ENCODE measurements at regions not wholly inside any gene's neighbourhood (a gene's known extent, or its start where the extent isn't known, plus 50 kb on each side); places are given as distances from the start of the nearest gene placed in this dataset.
"Not testable (repeated sequence)": the region's sequence is repeated elsewhere in the genome, so short reads cannot be mapped to it uniquely, and the experiment has no call there.

DNA sequence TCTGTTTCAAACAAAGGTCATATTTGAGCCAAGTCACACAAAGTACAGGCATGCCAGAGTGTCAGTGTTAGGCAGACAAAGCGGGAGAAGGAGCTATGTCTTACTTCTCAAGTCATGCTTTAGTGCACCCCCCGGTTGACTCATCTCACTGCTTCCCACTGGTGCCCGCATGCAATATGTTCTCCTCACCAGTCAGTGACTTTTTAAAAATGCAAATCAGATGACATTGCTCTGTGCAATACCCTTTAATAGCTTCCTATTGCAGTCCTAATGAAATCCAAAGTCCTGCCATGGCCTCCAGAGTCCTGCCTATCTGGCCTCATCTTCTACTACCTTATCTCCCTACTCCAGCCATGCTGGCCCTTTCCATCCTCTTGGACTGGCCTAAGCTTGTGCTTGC lies 429.1 kb downstream of the ACTR3B start:
- H3K9me3 Mint-ChIP-seq (ENCODE audit: insufficient read depth): no peaks in the 10 kb centered on the region
- ATAC-seq (no peak), DNase-seq (no peak)
- H3K4me3 Mint-ChIP-seq: no peak overlapping the region
- CTCF ChIA-PET: no interaction called here
- H3K4me1 Mint-ChIP-seq (ENCODE audit: low read depth): no peaks in the 10 kb centered on the region
- no peak overlapping the region for H3K27ac Mint-ChIP-seq
- POLR2A ChIA-PET: no interaction called here
- no peaks in the 10 kb centered on the region for H3K27me3 Mint-ChIP-seq (ENCODE audit: low read depth)
- no peaks in the 10 kb centered on the region for H3K36me3 Mint-ChIP-seq (ENCODE audit: low read depth)

DNA sequence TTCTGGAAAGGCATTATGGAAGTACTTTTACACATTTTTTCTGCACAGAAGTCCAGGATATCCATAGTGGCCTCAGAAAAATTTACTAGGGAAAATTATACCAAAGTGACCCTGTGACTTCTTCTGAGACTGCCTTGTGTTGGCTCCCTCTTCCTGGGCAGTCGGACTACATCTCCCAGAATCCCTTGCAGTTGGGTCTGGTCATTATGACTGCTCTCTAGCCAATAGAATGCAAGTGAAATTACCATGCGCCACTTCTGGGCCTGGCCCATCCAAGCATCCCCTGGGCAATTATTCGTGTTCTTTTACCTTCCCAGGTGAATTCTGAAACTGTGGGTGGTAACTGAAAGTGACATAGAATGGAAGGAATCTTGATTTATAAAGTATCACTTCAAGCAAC lies 430.9 kb downstream of the ACTR3B start:
- Mint-ChIP-seq H3K9me3 (ENCODE audit: insufficient read depth) (no peaks in the 10 kb centered on the region), H3K36me3 (ENCODE audit: low read depth) (no peaks in the 10 kb centered on the region), H3K4me1 (ENCODE audit: low read depth) (no peaks in the 10 kb centered on the region), H3K4me3 (no peak overlapping the region), H3K27me3 (ENCODE audit: low read depth) (no peaks in the 10 kb centered on the region), H3K27ac (no peak overlapping the region)
- POLR2A ChIA-PET: no interaction called here
- ATAC-seq (no peak), DNase-seq (no peak)
- CTCF ChIA-PET: no interaction called here

DNA sequence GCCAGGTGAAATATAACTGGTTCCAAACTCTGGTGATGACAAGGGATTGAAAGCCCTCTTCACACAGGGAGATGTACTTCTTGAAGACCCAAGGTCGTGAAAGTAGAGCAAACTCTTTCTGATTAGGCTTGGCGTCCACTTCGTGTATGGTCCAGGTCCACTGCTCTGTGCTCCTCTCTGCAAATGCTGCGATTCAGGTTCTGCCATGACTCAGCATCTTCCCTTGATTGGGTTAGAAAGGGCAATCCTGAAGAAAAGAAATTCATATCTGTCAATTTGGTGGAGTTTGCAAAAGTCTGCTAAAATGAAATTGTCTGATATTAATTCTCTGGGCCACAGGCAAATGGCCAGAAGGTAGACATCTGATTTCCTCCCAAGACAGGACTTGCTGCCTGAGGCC lies 431.4 kb downstream of the ACTR3B start:
- Mint-ChIP-seq H3K27ac (no peak overlapping the region), H3K27me3 (ENCODE audit: low read depth) (no peaks in the 10 kb centered on the region), H3K36me3 (ENCODE audit: low read depth) (no peaks in the 10 kb centered on the region), H3K9me3 (ENCODE audit: insufficient read depth) (no peaks in the 10 kb centered on the region), H3K4me1 (ENCODE audit: low read depth) (no peaks in the 10 kb centered on the region), H3K4me3 (no peak overlapping the region)
- POLR2A ChIA-PET: no interaction called here
- CTCF ChIA-PET: no interaction called here
- DNase-seq: no peak
- ATAC-seq: no peak

DNA sequence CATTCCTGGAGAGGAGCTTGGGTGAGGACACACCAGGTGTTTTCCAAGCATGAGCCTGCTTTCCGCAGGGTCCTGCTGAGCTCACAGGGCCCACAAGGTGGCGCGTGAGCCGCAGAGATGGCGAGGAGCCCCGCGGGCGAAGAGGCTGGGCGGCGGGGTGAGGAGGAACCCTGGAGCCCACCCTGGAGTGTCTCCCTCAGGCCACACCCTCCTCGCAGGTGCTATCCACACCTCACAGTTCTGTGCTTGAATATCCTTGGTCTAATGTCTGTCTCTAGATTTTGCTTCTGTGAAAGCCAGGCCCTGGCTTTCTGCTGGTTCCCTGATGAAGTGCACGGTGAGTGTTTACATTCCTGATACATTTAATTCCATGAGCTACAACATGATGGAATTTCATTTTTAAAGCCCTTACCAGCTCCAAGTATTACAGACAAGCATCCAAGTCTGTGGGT lies 433.6 kb downstream of the ACTR3B start:
- ATAC-seq: no peak
- ChIA-PET POLR2A (no interaction called here), CTCF (interaction anchor here (1.1 kb wide), 1 partner anchor 238 kb away, joined by 3 read pairs; no protein-coding TSS in a partner anchor)
- DNase-seq: peak; percentile 20
- Mint-ChIP-seq H3K27me3 (ENCODE audit: low read depth) (no peaks in the 10 kb centered on the region), H3K27ac (no peak overlapping the region), H3K4me3 (no peak overlapping the region), H3K36me3 (ENCODE audit: low read depth) (no peaks in the 10 kb centered on the region), H3K9me3 (ENCODE audit: insufficient read depth) (no peaks in the 10 kb centered on the region), H3K4me1 (ENCODE audit: low read depth) (no peaks in the 10 kb centered on the region)

DNA sequence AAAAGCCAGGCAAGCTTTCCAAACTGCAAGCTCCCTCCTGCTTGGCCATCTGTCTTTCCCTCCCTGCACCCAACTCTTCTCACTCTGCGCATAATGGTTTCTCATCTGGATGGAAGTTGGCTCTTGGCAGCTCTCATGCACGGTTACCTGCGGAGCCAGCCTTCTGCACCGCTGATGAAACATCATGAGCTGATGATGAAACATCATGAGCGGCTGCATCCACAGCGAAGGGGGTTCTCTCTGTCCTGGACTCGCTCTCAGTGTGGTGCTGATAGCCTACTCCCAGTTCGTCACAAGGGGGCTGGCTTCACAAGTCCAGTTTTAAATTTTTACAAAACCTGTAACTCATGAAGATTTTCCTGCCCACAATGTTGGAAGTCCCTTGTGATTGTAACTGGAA lies 457.5 kb downstream of the ACTR3B start:
- Mint-ChIP-seq H3K4me3 (no peak overlapping the region), H3K36me3 (ENCODE audit: low read depth) (no peaks in the 10 kb centered on the region), H3K9me3 (ENCODE audit: insufficient read depth) (peaks cover 17% of the 10 kb centered on the region), H3K27ac (no peak overlapping the region), H3K27me3 (ENCODE audit: low read depth) (no peaks in the 10 kb centered on the region), H3K4me1 (ENCODE audit: low read depth) (no peaks in the 10 kb centered on the region)
- ChIA-PET CTCF (no interaction called here), POLR2A (no interaction called here)
- ATAC-seq (no peak), DNase-seq (no peak)

DNA sequence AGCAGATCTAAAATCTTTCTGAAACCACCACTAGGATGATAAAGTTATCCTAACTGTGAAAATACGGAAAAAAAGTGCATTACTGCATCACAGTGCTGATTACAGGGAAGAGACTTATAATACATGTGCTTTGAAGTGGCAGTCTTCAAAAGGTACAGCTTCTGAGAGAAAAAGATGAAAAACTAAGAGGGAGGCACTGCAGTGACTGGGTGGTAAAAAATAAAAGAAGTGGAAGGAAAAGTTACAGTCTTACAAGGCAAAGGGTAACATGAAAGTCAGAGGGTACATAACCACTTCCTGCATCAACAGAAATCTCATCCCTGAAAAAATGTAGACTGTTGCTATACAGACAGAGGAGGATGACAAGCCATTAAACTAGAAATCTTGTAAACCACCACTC lies 465.3 kb downstream of the ACTR3B start:
- ChIA-PET CTCF (no interaction called here), POLR2A (no interaction called here)
- Mint-ChIP-seq H3K9me3 (ENCODE audit: insufficient read depth) (peaks cover 8% of the 10 kb centered on the region), H3K36me3 (ENCODE audit: low read depth) (no peaks in the 10 kb centered on the region), H3K27ac (no peak overlapping the region), H3K27me3 (ENCODE audit: low read depth) (no peaks in the 10 kb centered on the region), H3K4me3 (no peak overlapping the region), H3K4me1 (ENCODE audit: low read depth) (no peaks in the 10 kb centered on the region)
- DNase-seq: no peak
- no peak for ATAC-seq

DNA sequence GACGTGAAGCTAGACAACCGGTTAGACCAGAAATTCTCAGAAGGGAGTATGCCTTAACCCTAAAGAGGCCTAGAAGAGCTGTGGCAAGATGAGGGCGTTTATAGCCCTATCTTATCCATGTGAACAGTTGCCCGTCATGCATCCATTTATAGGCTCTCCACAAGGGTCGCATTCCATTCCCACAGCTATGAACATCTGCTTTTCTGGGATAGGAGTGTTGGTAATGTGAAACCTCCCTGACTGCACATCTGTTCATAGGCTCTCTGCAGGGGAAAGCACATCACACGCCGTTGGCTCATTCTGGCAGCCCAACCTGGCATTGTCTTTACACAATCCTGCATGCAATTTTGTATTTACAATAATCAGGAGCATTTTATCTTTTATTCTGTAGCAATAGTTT lies 485.6 kb downstream of the ACTR3B start:
- CTCF ChIA-PET; H3K4me3 Mint-ChIP-seq; ATAC-seq; H3K27ac Mint-ChIP-seq; DNase-seq; H3K27me3 Mint-ChIP-seq (ENCODE audit: low read depth); H3K36me3 Mint-ChIP-seq (ENCODE audit: low read depth); H3K9me3 Mint-ChIP-seq (ENCODE audit: insufficient read depth); H3K4me1 Mint-ChIP-seq (ENCODE audit: low read depth); POLR2A ChIA-PET: not testable (repeated sequence)

DNA sequence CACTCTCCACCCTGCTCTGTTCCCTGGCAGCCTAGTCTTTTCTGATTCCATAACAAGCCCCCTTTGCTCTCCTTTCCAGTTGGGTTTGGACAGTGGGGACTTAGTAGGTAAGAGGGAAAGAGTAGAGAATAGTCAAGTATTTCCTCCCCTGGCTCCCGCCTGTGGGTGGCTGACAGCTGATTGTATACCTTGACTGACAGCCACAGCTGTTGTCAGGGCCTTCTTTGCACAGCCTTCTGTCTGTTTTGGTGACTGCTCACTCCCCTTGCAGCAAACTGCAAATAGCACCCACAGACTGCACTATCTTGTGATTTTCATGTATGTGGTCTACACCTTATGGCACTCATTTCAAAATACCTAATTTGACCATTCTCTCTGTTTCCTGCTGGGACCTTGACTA lies 486.3 kb downstream of the ACTR3B start:
- Mint-ChIP-seq H3K27me3 (ENCODE audit: low read depth) (no peaks in the 10 kb centered on the region), H3K27ac (no peak overlapping the region), H3K9me3 (ENCODE audit: insufficient read depth) (peaks cover 4% of the 10 kb centered on the region), H3K4me3 (no peak overlapping the region), H3K4me1 (ENCODE audit: low read depth) (no peaks in the 10 kb centered on the region), H3K36me3 (ENCODE audit: low read depth) (no peaks in the 10 kb centered on the region)
- ChIA-PET POLR2A (no interaction called here), CTCF (no interaction called here)
- ATAC-seq (no peak), DNase-seq (no peak)

DNA sequence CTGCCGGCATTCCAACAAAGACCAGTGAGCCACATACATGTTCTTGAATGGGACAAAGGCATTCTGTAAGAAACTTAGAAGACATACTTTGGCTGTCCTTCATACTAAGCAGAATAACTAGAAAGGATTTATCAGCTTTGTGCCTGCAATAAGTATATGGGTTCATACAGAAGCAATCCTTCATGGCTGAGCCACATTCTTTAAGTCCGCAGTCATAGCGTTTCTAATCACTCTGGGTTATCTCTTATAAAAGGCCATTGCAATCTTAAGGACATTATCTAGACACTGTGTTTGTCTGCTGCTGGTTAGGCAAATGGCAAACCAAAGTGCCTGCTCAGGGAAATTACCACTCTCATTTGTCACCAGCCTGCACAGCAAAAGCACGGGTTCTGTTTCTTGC lies 488.4 kb downstream of the ACTR3B start:
- DNase-seq (no peak), ATAC-seq (no peak)
- Mint-ChIP-seq H3K36me3 (ENCODE audit: low read depth) (no peaks in the 10 kb centered on the region), H3K27me3 (ENCODE audit: low read depth) (no peaks in the 10 kb centered on the region), H3K9me3 (ENCODE audit: insufficient read depth) (peaks cover 4% of the 10 kb centered on the region), H3K4me3 (no peak overlapping the region), H3K4me1 (ENCODE audit: low read depth) (no peaks in the 10 kb centered on the region), H3K27ac (no peak overlapping the region)
- CTCF ChIA-PET: no interaction called here
- POLR2A ChIA-PET: no interaction called here

DNA sequence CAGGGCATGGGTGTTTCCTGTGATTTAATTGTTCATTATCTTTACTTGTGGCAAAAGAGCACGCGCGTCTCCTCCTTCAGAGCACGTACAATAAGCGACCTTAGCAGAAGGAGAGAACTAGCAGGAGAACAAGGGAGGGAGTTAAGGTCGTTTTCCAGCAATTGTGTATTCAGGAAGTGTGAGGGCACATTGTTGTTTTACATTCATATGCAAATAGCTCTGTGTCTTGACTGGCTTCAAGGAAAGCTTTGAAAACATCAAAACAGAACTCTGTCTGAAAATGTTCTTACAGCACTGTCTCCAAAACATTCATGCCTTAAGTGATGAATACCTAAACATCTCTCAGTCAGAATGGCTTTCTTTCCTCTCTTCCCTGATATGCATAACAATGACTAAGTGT lies 499.1 kb downstream of the ACTR3B start:
- Mint-ChIP-seq H3K27me3 (ENCODE audit: low read depth) (no peaks in the 10 kb centered on the region), H3K36me3 (ENCODE audit: low read depth) (no peaks in the 10 kb centered on the region), H3K9me3 (ENCODE audit: insufficient read depth) (no peaks in the 10 kb centered on the region), H3K27ac (no peak overlapping the region), H3K4me3 (no peak overlapping the region), H3K4me1 (ENCODE audit: low read depth) (no peaks in the 10 kb centered on the region)
- ChIA-PET CTCF (no interaction called here), POLR2A (interaction anchor here (0.6 kb wide), 1 partner anchor 633 kb away, joined by 3 read pairs; no protein-coding TSS in a partner anchor)
- ATAC-seq (no peak), DNase-seq (no peak)

DNA sequence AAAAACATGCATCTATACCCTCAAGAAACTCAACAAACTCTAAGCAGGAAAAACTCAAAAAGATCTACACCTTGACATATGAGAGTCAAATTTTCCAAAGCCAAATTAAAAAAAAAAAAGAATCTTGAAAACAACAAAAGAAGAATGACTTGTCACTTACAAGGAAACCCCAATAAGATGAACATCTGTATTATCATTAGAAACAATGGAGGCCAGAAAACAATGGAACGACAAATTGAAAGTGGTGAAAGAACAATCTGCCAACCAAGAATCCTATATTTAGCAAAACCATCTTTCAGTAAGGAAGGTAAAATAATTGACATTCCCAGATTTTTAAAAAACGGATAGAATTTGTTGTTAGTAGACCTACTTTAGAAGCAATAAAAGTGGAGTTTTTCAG lies 516.8 kb downstream of the ACTR3B start:
- POLR2A ChIA-PET: no interaction called here
- H3K27ac Mint-ChIP-seq: no peak overlapping the region
- no peak for ATAC-seq
- no peaks in the 10 kb centered on the region for H3K27me3 Mint-ChIP-seq (ENCODE audit: low read depth)
- H3K4me3 Mint-ChIP-seq: no peak overlapping the region
- H3K4me1 Mint-ChIP-seq (ENCODE audit: low read depth): no peaks in the 10 kb centered on the region
- no peak for DNase-seq
- no peaks in the 10 kb centered on the region for H3K36me3 Mint-ChIP-seq (ENCODE audit: low read depth)
- CTCF ChIA-PET: no interaction called here
- peaks cover 11% of the 10 kb centered on the region for H3K9me3 Mint-ChIP-seq (ENCODE audit: insufficient read depth)

DNA sequence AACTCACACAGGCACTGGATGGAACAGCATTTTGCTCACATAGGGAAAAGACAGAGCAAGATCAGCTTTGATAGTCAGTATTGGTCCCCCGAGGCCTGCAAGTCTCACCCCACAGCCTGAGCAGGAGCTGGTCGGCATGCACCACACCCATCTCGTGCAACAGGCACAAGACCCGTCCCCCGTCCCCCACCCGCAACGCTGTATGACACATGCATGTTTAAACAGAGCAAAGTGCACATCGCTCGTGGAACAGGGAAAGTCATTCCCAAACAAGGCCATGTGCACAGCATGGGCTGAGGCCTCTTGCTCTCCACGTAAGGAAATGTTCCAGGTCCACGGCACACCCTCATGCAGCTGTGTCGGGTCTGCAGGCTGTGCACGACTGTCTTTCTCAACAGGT lies 527.2 kb downstream of the ACTR3B start:
- H3K27ac Mint-ChIP-seq: no peak overlapping the region
- POLR2A ChIA-PET: no interaction called here
- H3K4me1 Mint-ChIP-seq (ENCODE audit: low read depth): no peaks in the 10 kb centered on the region
- no peaks in the 10 kb centered on the region for H3K27me3 Mint-ChIP-seq (ENCODE audit: low read depth)
- no peaks in the 10 kb centered on the region for H3K9me3 Mint-ChIP-seq (ENCODE audit: insufficient read depth)
- no peak overlapping the region for H3K4me3 Mint-ChIP-seq
- CTCF ChIA-PET: no interaction called here
- H3K36me3 Mint-ChIP-seq (ENCODE audit: low read depth): no peaks in the 10 kb centered on the region
- DNase-seq: no peak
- no peak for ATAC-seq

DNA sequence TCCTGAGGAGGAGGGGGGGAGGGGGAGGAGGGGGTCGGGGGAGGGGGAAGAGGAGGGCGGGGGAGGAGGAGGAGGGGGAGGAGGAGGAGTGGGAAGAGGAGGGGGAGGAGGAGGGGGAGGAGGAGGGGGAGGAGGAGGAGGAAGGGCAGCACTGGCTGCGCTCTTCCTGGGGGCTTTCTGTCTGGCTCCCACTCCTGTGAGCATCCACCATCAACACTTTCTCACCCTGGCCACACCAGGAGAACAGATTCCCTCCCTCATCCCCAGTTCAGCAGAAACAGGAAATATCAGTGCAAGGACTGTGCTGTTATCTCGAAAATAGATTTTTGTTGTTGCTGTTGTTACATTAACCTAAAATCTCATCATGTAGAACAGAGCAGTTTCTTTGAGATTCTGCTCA lies 530.5 kb downstream of the ACTR3B start:
- no peak for DNase-seq
- Mint-ChIP-seq H3K4me1 (ENCODE audit: low read depth) (no peaks in the 10 kb centered on the region), H3K36me3 (ENCODE audit: low read depth) (no peaks in the 10 kb centered on the region), H3K27ac (no peak overlapping the region), H3K4me3 (no peak overlapping the region), H3K9me3 (ENCODE audit: insufficient read depth) (no peaks in the 10 kb centered on the region), H3K27me3 (ENCODE audit: low read depth) (no peaks in the 10 kb centered on the region)
- ChIA-PET POLR2A (no interaction called here), CTCF (no interaction called here)
- ATAC-seq: no peak

Data from activated CD8-positive, alpha-beta T cell treated with anti-CD3 and anti-CD28 coated beads, Interleukin-2, amount 10 ng/mL, durations not matched to agents 7 days and 5 days (primary cell).